H1 (cell line): ENCODE measurements at regions not wholly inside any gene's neighbourhood (a gene's known extent, or its start where the extent isn't known, plus 50 kb on each side); places are given as distances from the start of the nearest gene placed in this dataset.

ENCODE experiments used
- FOSL1 ChIP-seq: IDR thresholded peaks from 2 replicates; pipeline ENCODE4 v1.6.1; 2011; ENCODE audit warnings: mild to moderate bottlenecking, low read depth, low read length, moderate library complexity; ENCODE audit not compliant: insufficient read depth
- NRF1 ChIP-seq: IDR thresholded peaks from 2 replicates; pipeline ENCODE4 v1.6.1; 2011; ENCODE audit warnings: mild to moderate bottlenecking, low read depth, low read length, improper control_type of control experiment
- POU5F1 ChIP-seq: IDR thresholded peaks from 2 replicates; pipeline ENCODE4 v1.6.1; 2011; ENCODE audit warnings: low read depth, mild to moderate bottlenecking, low read length, moderate library complexity
- SP2 ChIP-seq: IDR thresholded peaks from 2 replicates; pipeline ENCODE4 v1.6.1; 2012; ENCODE audit warnings: mild to moderate bottlenecking, low read length, inconsistent platforms
- SUZ12 ChIP-seq: fragments of 200-600 bp; sonication (generic); IDR thresholded peaks from 2 replicates; pipeline ENCODE4 v1.6.1; 2012; ENCODE audit warnings: mild to moderate bottlenecking, inconsistent platforms, low read length, moderate library complexity, mixed read lengths
- TAF7 ChIP-seq: optimal IDR thresholded peaks from 2 replicates; pipeline ENCODE3; 2011; ENCODE audit warnings: low read depth, mild to moderate bottlenecking, inconsistent platforms, low read length, moderate library complexity, borderline replicate concordance
- TF ChIP-seq, protein P1 (sequence below): fragments of 300-600 bp; sonication (generic); IDR thresholded peaks from 2 replicates; pipeline ENCODE4 v1.7.1; 2012; ENCODE audit warnings: low read length, moderate library complexity, mild to moderate bottlenecking, inconsistent platforms; ENCODE audit not compliant: insufficient replicate concordance

DNA sequence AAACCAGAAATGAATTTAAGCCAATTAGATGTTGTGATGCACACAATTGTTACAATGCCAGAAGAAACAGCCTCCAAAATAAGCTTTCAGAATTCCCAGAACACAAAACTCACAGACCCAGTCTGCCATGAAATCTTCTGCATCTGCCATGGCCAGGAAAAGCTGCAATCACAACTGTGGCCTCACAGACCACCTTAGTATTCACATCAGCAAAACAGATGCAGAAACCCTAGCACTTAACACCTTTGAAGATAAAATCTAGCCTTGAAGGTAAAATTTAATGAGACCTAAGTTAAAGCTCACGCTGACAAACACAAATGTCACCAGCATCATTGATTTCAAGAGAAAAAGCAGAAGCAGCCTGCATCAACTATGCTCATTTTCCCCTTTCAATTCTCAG lies 566.8 kb upstream of the TMPRSS15 start (continued):
- TF ChIP-seq, protein P1, sequence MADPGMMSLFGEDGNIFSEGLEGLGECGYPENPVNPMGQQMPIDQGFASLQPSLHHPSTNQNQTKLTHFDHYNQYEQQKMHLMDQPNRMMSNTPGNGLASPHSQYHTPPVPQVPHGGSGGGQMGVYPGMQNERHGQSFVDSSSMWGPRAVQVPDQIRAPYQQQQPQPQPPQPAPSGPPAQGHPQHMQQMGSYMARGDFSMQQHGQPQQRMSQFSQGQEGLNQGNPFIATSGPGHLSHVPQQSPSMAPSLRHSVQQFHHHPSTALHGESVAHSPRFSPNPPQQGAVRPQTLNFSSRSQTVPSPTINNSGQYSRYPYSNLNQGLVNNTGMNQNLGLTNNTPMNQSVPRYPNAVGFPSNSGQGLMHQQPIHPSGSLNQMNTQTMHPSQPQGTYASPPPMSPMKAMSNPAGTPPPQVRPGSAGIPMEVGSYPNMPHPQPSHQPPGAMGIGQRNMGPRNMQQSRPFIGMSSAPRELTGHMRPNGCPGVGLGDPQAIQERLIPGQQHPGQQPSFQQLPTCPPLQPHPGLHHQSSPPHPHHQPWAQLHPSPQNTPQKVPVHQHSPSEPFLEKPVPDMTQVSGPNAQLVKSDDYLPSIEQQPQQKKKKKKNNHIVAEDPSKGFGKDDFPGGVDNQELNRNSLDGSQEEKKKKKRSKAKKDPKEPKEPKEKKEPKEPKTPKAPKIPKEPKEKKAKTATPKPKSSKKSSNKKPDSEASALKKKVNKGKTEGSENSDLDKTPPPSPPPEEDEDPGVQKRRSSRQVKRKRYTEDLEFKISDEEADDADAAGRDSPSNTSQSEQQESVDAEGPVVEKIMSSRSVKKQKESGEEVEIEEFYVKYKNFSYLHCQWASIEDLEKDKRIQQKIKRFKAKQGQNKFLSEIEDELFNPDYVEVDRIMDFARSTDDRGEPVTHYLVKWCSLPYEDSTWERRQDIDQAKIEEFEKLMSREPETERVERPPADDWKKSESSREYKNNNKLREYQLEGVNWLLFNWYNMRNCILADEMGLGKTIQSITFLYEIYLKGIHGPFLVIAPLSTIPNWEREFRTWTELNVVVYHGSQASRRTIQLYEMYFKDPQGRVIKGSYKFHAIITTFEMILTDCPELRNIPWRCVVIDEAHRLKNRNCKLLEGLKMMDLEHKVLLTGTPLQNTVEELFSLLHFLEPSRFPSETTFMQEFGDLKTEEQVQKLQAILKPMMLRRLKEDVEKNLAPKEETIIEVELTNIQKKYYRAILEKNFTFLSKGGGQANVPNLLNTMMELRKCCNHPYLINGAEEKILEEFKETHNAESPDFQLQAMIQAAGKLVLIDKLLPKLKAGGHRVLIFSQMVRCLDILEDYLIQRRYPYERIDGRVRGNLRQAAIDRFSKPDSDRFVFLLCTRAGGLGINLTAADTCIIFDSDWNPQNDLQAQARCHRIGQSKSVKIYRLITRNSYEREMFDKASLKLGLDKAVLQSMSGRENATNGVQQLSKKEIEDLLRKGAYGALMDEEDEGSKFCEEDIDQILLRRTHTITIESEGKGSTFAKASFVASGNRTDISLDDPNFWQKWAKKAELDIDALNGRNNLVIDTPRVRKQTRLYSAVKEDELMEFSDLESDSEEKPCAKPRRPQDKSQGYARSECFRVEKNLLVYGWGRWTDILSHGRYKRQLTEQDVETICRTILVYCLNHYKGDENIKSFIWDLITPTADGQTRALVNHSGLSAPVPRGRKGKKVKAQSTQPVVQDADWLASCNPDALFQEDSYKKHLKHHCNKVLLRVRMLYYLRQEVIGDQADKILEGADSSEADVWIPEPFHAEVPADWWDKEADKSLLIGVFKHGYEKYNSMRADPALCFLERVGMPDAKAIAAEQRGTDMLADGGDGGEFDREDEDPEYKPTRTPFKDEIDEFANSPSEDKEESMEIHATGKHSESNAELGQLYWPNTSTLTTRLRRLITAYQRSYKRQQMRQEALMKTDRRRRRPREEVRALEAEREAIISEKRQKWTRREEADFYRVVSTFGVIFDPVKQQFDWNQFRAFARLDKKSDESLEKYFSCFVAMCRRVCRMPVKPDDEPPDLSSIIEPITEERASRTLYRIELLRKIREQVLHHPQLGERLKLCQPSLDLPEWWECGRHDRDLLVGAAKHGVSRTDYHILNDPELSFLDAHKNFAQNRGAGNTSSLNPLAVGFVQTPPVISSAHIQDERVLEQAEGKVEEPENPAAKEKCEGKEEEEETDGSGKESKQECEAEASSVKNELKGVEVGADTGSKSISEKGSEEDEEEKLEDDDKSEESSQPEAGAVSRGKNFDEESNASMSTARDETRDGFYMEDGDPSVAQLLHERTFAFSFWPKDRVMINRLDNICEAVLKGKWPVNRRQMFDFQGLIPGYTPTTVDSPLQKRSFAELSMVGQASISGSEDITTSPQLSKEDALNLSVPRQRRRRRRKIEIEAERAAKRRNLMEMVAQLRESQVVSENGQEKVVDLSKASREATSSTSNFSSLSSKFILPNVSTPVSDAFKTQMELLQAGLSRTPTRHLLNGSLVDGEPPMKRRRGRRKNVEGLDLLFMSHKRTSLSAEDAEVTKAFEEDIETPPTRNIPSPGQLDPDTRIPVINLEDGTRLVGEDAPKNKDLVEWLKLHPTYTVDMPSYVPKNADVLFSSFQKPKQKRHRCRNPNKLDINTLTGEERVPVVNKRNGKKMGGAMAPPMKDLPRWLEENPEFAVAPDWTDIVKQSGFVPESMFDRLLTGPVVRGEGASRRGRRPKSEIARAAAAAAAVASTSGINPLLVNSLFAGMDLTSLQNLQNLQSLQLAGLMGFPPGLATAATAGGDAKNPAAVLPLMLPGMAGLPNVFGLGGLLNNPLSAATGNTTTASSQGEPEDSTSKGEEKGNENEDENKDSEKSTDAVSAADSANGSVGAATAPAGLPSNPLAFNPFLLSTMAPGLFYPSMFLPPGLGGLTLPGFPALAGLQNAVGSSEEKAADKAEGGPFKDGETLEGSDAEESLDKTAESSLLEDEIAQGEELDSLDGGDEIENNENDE, result no peak
- TF ChIP-seq SP2, result no peak
- TF ChIP-seq SUZ12, result no peak
- TF ChIP-seq FOSL1, result no peak
- TF ChIP-seq POU5F1, result no peak
- no peak for TF ChIP-seq NRF1
- no peak for TF ChIP-seq TAF7
- TF ChIP-seq, all 59 proteins: peak for 0
